Esophagus (tissue), 2 donors: ENCODE measurements at regions not wholly inside any gene's neighbourhood (a gene's known extent, or its start where the extent isn't known, plus 50 kb on each side); places are given as distances from the start of the nearest gene placed in this dataset.

ENCODE experiments used
- H3K27ac ChIP-seq, 2 donors: one replicate each; pipeline ENCODE4 v1.5.1; 2013; ENCODE audit warnings: low read depth in 2 of 2, mild to moderate bottlenecking in 2 of 2, inconsistent platforms in 1 of 2, low read length in 1 of 2, moderate library complexity in 1 of 2
- H3K27me3 ChIP-seq, 2 donors: one replicate each; pipeline ENCODE4 v1.6.1; 2013; ENCODE audit warnings: low read length in 2 of 2, control low read depth in 1 of 2, mild to moderate bottlenecking in 1 of 2; ENCODE audit not compliant: insufficient read depth in 2 of 2, control insufficient read depth in 1 of 2
- H3K36me3 ChIP-seq, 2 donors: one replicate each; pipeline ENCODE4 v1.6.1; 2013; ENCODE audit warnings: low read length in 1 of 2; ENCODE audit not compliant: control insufficient read depth in 2 of 2, insufficient read depth in 2 of 2
- H3K4me1 ChIP-seq, 2 donors: one replicate each; pipeline ENCODE4 v1.6.1; 2013; ENCODE audit warnings: low read length in 1 of 2; ENCODE audit not compliant: control insufficient read depth in 2 of 2, insufficient read depth in 2 of 2
- H3K4me3 ChIP-seq, 2 donors: one replicate each; pipeline ENCODE4 v1.5.1; 2013; ENCODE audit warnings: low read length in 2 of 2, mild to moderate bottlenecking in 2 of 2, low read depth in 1 of 2, moderate library complexity in 1 of 2
- H3K9me3 ChIP-seq, 2 donors: one replicate each; pipeline ENCODE4 v1.6.1; 2013; ENCODE audit warnings: mild to moderate bottlenecking in 2 of 2, low read depth in 1 of 2, low read length in 1 of 2, moderate library complexity in 1 of 2; ENCODE audit not compliant: control insufficient read depth in 2 of 2, insufficient read depth in 1 of 2
- WGBS, 2 donors: extraction: QIAGEN DNeasy Blood & Tissue Kit; methylation state at CpG; one replicate each; pipeline ENCODE4 v1.1.7; 2013; 5-methylcytosine and 5-hydroxymethylcytosine counted together
- donor health status: healthy with polysubstance abuse.
- donor health status: Bipolar disorder and iron deficiency.

GRCh38 chr6:134822920-134823709 is 126.8 kb downstream of the ALDH8A1 start:
- Histone ChIP-seq H3K9me3 (no peaks in the 10 kb centered on the region), H3K4me1 (peaks cover 0 to 2% of the 10 kb centered on the region in 2 donors), H3K4me3 (no peak overlapping the region), H3K36me3 (no peaks in the 10 kb centered on the region), H3K27ac (no peak overlapping the region), H3K27me3 (no peaks in the 10 kb centered on the region)
- 11 to 12% methylated on average over 10 of the region's 10 CpGs for WGBS, 2 donors

GRCh38 chr6:134821928-134822864 is 127.7 kb downstream of the ALDH8A1 start:
- Histone ChIP-seq H3K4me1 (peaks cover 0 to 2% of the 10 kb centered on the region in 2 donors), H3K9me3 (no peaks in the 10 kb centered on the region), H3K4me3 (no peak overlapping the region), H3K27me3 (no peaks in the 10 kb centered on the region), H3K27ac (no peak overlapping the region), H3K36me3 (no peaks in the 10 kb centered on the region)
- 74 to 75% methylated on average over 10 of the region's 10 CpGs for WGBS, 2 donors

GRCh38 chr6:134821397-134821796 is 128.5 kb downstream of the ALDH8A1 start:
- Histone ChIP-seq H3K36me3 (no peaks in the 10 kb centered on the region), H3K4me3 (no peak overlapping the region), H3K9me3 (no peaks in the 10 kb centered on the region), H3K4me1 (peaks cover 2% of the 10 kb centered on the region in 2 donors), H3K27me3 (no peaks in the 10 kb centered on the region), H3K27ac (no peak overlapping the region)
- 63 to 67% methylated on average over 4 of the region's 4 CpGs for WGBS, 2 donors

- 87 to 93% methylated on average over 3 of the region's 3 CpGs for WGBS, 2 donors
Measured at GRCh38 chr6:134819863-134820800, 129.8 kb downstream of the ALDH8A1 start.

GRCh38 chr6:134819236-134819635 is 130.7 kb downstream of the ALDH8A1 start:
- Histone ChIP-seq H3K9me3 (no peaks in the 10 kb centered on the region), H3K27me3 (no peaks in the 10 kb centered on the region), H3K36me3 (no peaks in the 10 kb centered on the region), H3K4me1 (peaks cover 2 to 3% of the 10 kb centered on the region in 2 donors), H3K27ac (no peak overlapping the region), H3K4me3 (no peak overlapping the region)
- WGBS, 2 donors, result 88 to 92% methylated on average over 2 of the region's 2 CpGs

More at GRCh38 chr6:134819863-134820800, 129.8 kb downstream of the ALDH8A1 start:
- no peak overlapping the region for H3K4me3 ChIP-seq
- H3K9me3 ChIP-seq, result no peaks in the 10 kb centered on the region
- no peak overlapping the region for H3K27ac ChIP-seq
- no peaks in the 10 kb centered on the region for H3K36me3 ChIP-seq
- no peaks in the 10 kb centered on the region for H3K27me3 ChIP-seq
- peaks cover 2% of the 10 kb centered on the region in 2 donors for H3K4me1 ChIP-seq

- 95 to 97% methylated on average over 10 of the region's 10 CpGs for WGBS, 2 donors
- H3K4me3 ChIP-seq, result no peak overlapping the region
- H3K27me3 ChIP-seq, result no peaks in the 10 kb centered on the region
Measured at GRCh38 chr6:134817448-134817847, 132.5 kb downstream of the ALDH8A1 start.

GRCh38 chr6:134816780-134817179 is 133.1 kb downstream of the ALDH8A1 start:
- Histone ChIP-seq H3K36me3 (no peaks in the 10 kb centered on the region), H3K4me1 (peaks cover 2% of the 10 kb centered on the region in 2 donors), H3K27ac (no peak overlapping the region), H3K4me3 (no peak overlapping the region), H3K9me3 (no peaks in the 10 kb centered on the region), H3K27me3 (no peaks in the 10 kb centered on the region)
- WGBS, 2 donors, result 80 to 84% methylated on average over 3 of the region's 3 CpGs

More at GRCh38 chr6:134817448-134817847, 132.5 kb downstream of the ALDH8A1 start:
- Histone ChIP-seq H3K9me3 (no peaks in the 10 kb centered on the region), H3K36me3 (no peaks in the 10 kb centered on the region), H3K27ac (no peak overlapping the region), H3K4me1 (peaks cover 2% of the 10 kb centered on the region in 2 donors)

GRCh38 chr6:134816300-134816699 is 133.6 kb downstream of the ALDH8A1 start:
- H3K9me3 ChIP-seq, result no peaks in the 10 kb centered on the region
- H3K36me3 ChIP-seq, result no peaks in the 10 kb centered on the region
- 49 to 91% methylated on average over 1 of the region's 1 CpG for WGBS, 2 donors

More at GRCh38 chr6:134816300-134816699, 133.6 kb downstream of the ALDH8A1 start:
- no peaks in the 10 kb centered on the region for H3K27me3 ChIP-seq
- no peak overlapping the region for H3K27ac ChIP-seq
- no peak overlapping the region for H3K4me3 ChIP-seq
- peaks cover 2% of the 10 kb centered on the region in 2 donors for H3K4me1 ChIP-seq
